ENCODE measurements at regions not wholly inside any gene's neighbourhood (a gene's known extent, or its start where the extent isn't known, plus 50 kb on each side); places are given as distances from the start of the nearest gene placed in this dataset.

DNA sequence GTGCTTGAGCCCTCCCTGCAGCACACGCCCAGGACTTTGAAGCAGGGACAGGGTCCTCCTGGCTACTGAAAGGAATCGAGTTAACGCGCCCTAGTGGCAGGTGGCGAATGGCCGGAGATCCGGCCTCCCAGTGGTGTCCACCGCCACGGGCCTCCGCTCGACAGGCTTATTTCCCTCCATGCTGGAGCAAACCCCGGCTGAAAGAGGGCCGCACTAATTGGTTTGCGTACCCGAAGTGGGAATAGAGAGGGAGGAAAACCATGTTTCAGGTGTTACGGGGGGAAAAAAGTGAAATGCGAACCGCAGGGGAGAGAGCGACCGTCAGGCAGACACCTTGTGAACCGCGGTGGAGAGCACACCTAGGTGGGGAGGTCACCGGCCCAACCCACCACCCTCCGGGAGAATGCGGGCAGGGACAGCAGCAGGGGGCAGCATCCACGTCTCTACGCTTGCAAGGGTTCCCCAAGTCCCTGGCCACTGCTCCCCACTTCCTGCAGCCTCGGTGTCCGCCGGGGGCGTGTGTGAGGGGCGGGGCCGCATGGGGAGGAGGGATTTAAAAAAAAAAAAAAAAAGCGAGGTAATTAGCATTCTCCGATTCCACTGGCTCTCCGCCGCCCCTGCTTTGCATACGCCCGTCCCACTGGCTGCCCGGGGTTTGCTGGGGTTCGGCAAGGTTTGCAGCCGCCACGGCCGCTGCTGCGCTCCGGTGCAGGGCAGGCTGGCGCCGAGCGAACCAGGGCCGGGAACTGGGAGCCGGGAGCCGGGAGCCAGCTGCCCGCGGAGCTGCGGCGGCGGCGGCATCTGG, 224.6 kb upstream of the CRY1 start (continued):
- TF ChIP-seq, protein P1, sequence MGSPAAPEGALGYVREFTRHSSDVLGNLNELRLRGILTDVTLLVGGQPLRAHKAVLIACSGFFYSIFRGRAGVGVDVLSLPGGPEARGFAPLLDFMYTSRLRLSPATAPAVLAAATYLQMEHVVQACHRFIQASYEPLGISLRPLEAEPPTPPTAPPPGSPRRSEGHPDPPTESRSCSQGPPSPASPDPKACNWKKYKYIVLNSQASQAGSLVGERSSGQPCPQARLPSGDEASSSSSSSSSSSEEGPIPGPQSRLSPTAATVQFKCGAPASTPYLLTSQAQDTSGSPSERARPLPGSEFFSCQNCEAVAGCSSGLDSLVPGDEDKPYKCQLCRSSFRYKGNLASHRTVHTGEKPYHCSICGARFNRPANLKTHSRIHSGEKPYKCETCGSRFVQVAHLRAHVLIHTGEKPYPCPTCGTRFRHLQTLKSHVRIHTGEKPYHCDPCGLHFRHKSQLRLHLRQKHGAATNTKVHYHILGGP (tag by site-specific recombination; IDR thresholded peaks at IDR 0.05): no peak
- TF ChIP-seq ZBTB20 (tag by site-specific recombination; IDR thresholded peaks at IDR 0.05) (peak; percentile 57), ZSCAN30 (tag by site-specific recombination; IDR thresholded peaks at IDR 0.05) (peak; percentile 26; the same call in 1 of the 2 replicates), ZNF548 (tag by site-specific recombination; IDR thresholded peaks at IDR 0.05) (no peak), ZBTB1 (tag by site-specific recombination; IDR thresholded peaks at IDR 0.05) (no peak), ZNF16 (tag by site-specific recombination; IDR thresholded peaks at IDR 0.05; ENCODE audit: low read depth) (no peak), ZNF19 (tag by site-specific recombination; IDR thresholded peaks at IDR 0.05; ENCODE audit: low read depth) (no peak), ZNF214 (tag by site-specific recombination; IDR thresholded peaks at IDR 0.05; ENCODE audit: borderline replicate concordance) (no peak), ZNF311 (tag by site-specific recombination; IDR thresholded peaks at IDR 0.05; ENCODE audit: borderline replicate concordance) (no peak), ZBTB17 (tag by site-specific recombination; IDR thresholded peaks at IDR 0.05) (no peak)
- TF ChIP-seq, protein P2, sequence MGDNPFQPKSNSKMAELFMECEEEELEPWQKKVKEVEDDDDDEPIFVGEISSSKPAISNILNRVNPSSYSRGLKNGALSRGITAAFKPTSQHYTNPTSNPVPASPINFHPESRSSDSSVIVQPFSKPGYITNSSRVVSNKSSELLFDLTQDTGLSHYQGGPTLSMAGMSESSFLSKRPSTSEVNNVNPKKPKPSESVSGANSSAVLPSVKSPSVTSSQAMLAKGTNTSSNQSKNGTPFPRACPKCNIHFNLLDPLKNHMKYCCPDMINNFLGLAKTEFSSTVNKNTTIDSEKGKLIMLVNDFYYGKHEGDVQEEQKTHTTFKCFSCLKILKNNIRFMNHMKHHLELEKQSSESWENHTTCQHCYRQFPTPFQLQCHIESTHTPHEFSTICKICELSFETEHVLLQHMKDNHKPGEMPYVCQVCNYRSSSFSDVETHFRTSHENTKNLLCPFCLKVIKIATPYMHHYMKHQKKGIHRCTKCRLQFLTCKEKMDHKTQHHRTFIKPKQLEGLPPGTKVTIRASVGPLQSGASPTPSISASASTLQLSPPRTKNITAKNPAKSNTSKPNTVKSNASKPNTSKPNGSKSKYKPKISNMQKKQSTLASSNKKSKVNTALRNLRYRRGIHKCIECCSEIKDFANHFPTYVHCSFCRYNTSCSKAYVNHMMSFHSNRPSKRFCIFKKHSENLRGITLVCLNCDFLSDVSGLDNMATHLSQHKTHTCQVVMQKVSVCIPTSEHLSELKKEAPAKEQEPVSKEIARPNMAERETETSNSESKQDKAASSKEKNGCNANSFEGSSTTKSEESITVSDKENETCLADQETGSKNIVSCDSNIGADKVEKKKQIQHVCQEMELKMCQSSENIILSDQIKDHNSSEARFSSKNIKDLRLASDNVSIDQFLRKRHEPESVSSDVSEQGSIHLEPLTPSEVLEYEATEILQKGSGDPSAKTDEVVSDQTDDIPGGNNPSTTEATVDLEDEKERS (tag by site-specific recombination; IDR thresholded peaks at IDR 0.05): no peak

DNA sequence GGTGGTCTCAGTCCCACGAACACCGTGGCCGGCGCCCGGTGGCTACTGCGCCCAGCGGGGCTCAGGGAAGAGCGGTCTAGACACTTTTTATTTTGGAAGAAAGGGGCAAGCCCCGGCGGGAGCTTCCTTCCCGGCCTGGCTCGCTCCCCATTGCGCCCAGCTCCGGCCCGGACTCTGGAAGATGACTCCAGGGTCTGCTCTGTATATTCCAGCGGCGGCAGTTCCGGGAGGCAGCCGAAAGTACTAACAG, 225.1 kb upstream of the CRY1 start:
- POLR2A ChIA-PET: interaction anchor here (1.4 to 2.1 kb wide), 2 partner anchors 10 to 30 kb away, joined by 4 to 5 read pairs; no protein-coding TSS in a partner anchor
- CTCF ChIA-PET: interaction anchor here (0.6 to 1.4 kb wide), 4 partner anchors 9 to 353 kb away, joined by 3 to 4 read pairs (median 3); no protein-coding TSS in a partner anchor
- no peaks in the 10 kb centered on the region for H3K36me3 ChIP-seq (ENCODE audit: control insufficient read depth in 2 of 2, insufficient read depth in 1 of 2, low read length in 2 of 2)
- peak overlapping the region; percentile 66 for H3K4me3 ChIP-seq (ENCODE audit: low read depth, low read length)
- H3K27ac ChIP-seq (ENCODE audit: extremely low read depth, low read depth, low read length): peak overlapping the region; percentile 44; the same call in 1 of the 2 replicates
- H3K9me3 ChIP-seq (ENCODE audit: control insufficient read depth, insufficient read depth, low read depth, low read length): no peaks in the 10 kb centered on the region
- no peaks in the 10 kb centered on the region for H3K4me1 ChIP-seq (ENCODE audit: control insufficient read depth, insufficient read depth, low read length)
- TF ChIP-seq BCL11B (tag by site-specific recombination; IDR thresholded peaks at IDR 0.05; ENCODE audit: low read depth) (no peak), ZNF561 (tag by site-specific recombination; IDR thresholded peaks at IDR 0.05; ENCODE audit: borderline replicate concordance) (peak; percentile 12; the same call in 1 of the 2 replicates), GLI2 (tag by site-specific recombination; IDR thresholded peaks at IDR 0.05; ENCODE audit: borderline replicate concordance, low read depth) (no peak), BCL11A (tag by site-specific recombination; IDR thresholded peaks at IDR 0.05; ENCODE audit: low read depth) (no peak), ZNF610 (tag by site-specific recombination; IDR thresholded peaks at IDR 0.05; ENCODE audit: borderline replicate concordance) (no peak), ZNF350 (tag by site-specific recombination; IDR thresholded peaks at IDR 0.05) (no peak), ZNF600 (tag by site-specific recombination; IDR thresholded peaks at IDR 0.05) (0 out of 2 replicates have a peak, but pooled peaks have one; percentile 4), ZNF138 (tag by site-specific recombination; IDR thresholded peaks at IDR 0.05; ENCODE audit: borderline replicate concordance) (no peak), ZNF202 (tag by site-specific recombination; IDR thresholded peaks at IDR 0.05; ENCODE audit: borderline replicate concordance) (no peak), SALL2 (tag by site-specific recombination; IDR thresholded peaks at IDR 0.05; ENCODE audit: borderline replicate concordance) (no peak), ZSCAN23 (tag by site-specific recombination; IDR thresholded peaks at IDR 0.05) (no peak), YY1 (tag by site-specific recombination; IDR thresholded peaks at IDR 0.05) (0 out of 2 replicates have a peak, but pooled peaks have one; percentile 11), ZNF140 (tag by site-specific recombination; IDR thresholded peaks at IDR 0.05) (no peak), ZNF214 (tag by site-specific recombination; IDR thresholded peaks at IDR 0.05; ENCODE audit: borderline replicate concordance) (no peak)
- TF ChIP-seq, protein P3, sequence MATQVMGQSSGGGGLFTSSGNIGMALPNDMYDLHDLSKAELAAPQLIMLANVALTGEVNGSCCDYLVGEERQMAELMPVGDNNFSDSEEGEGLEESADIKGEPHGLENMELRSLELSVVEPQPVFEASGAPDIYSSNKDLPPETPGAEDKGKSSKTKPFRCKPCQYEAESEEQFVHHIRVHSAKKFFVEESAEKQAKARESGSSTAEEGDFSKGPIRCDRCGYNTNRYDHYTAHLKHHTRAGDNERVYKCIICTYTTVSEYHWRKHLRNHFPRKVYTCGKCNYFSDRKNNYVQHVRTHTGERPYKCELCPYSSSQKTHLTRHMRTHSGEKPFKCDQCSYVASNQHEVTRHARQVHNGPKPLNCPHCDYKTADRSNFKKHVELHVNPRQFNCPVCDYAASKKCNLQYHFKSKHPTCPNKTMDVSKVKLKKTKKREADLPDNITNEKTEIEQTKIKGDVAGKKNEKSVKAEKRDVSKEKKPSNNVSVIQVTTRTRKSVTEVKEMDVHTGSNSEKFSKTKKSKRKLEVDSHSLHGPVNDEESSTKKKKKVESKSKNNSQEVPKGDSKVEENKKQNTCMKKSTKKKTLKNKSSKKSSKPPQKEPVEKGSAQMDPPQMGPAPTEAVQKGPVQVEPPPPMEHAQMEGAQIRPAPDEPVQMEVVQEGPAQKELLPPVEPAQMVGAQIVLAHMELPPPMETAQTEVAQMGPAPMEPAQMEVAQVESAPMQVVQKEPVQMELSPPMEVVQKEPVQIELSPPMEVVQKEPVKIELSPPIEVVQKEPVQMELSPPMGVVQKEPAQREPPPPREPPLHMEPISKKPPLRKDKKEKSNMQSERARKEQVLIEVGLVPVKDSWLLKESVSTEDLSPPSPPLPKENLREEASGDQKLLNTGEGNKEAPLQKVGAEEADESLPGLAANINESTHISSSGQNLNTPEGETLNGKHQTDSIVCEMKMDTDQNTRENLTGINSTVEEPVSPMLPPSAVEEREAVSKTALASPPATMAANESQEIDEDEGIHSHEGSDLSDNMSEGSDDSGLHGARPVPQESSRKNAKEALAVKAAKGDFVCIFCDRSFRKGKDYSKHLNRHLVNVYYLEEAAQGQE (tag by site-specific recombination; IDR thresholded peaks at IDR 0.05): no peak
- TF ChIP-seq, protein P4, sequence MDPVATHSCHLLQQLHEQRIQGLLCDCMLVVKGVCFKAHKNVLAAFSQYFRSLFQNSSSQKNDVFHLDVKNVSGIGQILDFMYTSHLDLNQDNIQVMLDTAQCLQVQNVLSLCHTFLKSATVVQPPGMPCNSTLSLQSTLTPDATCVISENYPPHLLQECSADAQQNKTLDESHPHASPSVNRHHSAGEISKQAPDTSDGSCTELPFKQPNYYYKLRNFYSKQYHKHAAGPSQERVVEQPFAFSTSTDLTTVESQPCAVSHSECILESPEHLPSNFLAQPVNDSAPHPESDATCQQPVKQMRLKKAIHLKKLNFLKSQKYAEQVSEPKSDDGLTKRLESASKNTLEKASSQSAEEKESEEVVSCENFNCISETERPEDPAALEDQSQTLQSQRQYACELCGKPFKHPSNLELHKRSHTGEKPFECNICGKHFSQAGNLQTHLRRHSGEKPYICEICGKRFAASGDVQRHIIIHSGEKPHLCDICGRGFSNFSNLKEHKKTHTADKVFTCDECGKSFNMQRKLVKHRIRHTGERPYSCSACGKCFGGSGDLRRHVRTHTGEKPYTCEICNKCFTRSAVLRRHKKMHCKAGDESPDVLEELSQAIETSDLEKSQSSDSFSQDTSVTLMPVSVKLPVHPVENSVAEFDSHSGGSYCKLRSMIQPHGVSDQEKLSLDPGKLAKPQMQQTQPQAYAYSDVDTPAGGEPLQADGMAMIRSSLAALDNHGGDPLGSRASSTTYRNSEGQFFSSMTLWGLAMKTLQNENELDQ (tag by site-specific recombination; IDR thresholded peaks at IDR 0.05; ENCODE audit: low read depth): no peak
